WTC11 (cell line): ENCODE measurements at regions not wholly inside any gene's neighbourhood (a gene's known extent, or its start where the extent isn't known, plus 50 kb on each side); places are given as distances from the start of the nearest gene placed in this dataset.

Experiments used
- ATF1 ChIP-seq: sonication (generic); formaldehyde crosslinking; IDR thresholded peaks from 2 replicates; pipeline ENCODE4 v1.8.1; 2023; ENCODE audit warnings: mild to moderate bottlenecking, moderate library complexity, missing genetic modification reagents
- CREM ChIP-seq: sonication (generic); formaldehyde crosslinking; IDR thresholded peaks from 2 replicates; pipeline ENCODE4 v1.8.1; 2022; ENCODE audit warnings: mild to moderate bottlenecking, missing genetic modification reagents, moderate library complexity
- CTCF ChIP-seq: fragments of 200-600 bp; IDR thresholded peaks from 2 replicates; pipeline ENCODE4 v1.8.0; 2022; ENCODE audit warnings: antibody characterized with exemption
- E2F5 ChIP-seq: sonication (generic); formaldehyde crosslinking; IDR thresholded peaks from 2 replicates; pipeline ENCODE4 v1.8.1; 2022; ENCODE audit warnings: mild to moderate bottlenecking, moderate library complexity, missing genetic modification reagents
- IRF2 ChIP-seq: sonication (generic); formaldehyde crosslinking; IDR thresholded peaks from 2 replicates; pipeline ENCODE4 v1.8.0; 2022; ENCODE audit warnings: low read depth, missing genetic modification reagents, borderline replicate concordance
- JUN ChIP-seq: sonication (generic); formaldehyde crosslinking; IDR thresholded peaks from 2 replicates; pipeline ENCODE4 v1.8.0; 2023; ENCODE audit warnings: mild to moderate bottlenecking, missing genetic modification reagents
- TP53 ChIP-seq: sonication (generic); formaldehyde crosslinking; IDR thresholded peaks from 2 replicates; pipeline ENCODE4 v1.8.1; 2023; ENCODE audit warnings: mild to moderate bottlenecking, missing genetic modification reagents
- ZNF121 ChIP-seq: sonication (generic); formaldehyde crosslinking; IDR thresholded peaks from 2 replicates; pipeline ENCODE4 v1.8.0; 2023; ENCODE audit warnings: missing genetic modification reagents
- ZSCAN18 ChIP-seq: fragments of 250-450 bp; sonication (Bioruptor Pico); IDR thresholded peaks from 2 replicates; pipeline ENCODE4 v2.1.2; 2022; ENCODE audit warnings: mild to moderate bottlenecking, moderate library complexity

GRCh38 chr5:75916144-75916543, 167.0 kb upstream of the SV2C start:
- no peak for TF ChIP-seq CTCF
- TF ChIP-seq ZNF121 (CRISPR knock-in tag), result no peak
- TF ChIP-seq ZSCAN18 (CRISPR knock-in tag), result no peak
- no peak for TF ChIP-seq E2F5 (CRISPR knock-in tag)
- no peak for TF ChIP-seq JUN
- TF ChIP-seq IRF2, result no peak
- TF ChIP-seq ATF1 (CRISPR knock-in tag), result no peak
- TF ChIP-seq TP53 (CRISPR knock-in tag), result no peak
- no peak for TF ChIP-seq CREM (CRISPR knock-in tag)
